Ishikawa (cell line): ENCODE measurements at regions not wholly inside any gene's neighbourhood (a gene's known extent, or its start where the extent isn't known, plus 50 kb on each side); places are given as distances from the start of the nearest gene placed in this dataset.

ENCODE experiments used
- CEBPB ChIP-seq: IDR thresholded peaks from 2 replicates; pipeline ENCODE4 v1.6.1; 2012
- CREB1 ChIP-seq: IDR thresholded peaks from 2 replicates; pipeline ENCODE4 v1.6.1; 2012; ENCODE audit warnings: low read depth
- EGR1 ChIP-seq: IDR thresholded peaks from 2 replicates; pipeline ENCODE4 v1.6.1; 2012
- EP300 ChIP-seq: IDR thresholded peaks from 2 replicates; pipeline ENCODE4 v1.6.1; 2012; ENCODE audit warnings: borderline replicate concordance
- FOXM1 ChIP-seq: IDR thresholded peaks from 2 replicates; pipeline ENCODE4 v1.6.1; 2012; ENCODE audit warnings: low read depth, borderline replicate concordance
- NFIC ChIP-seq: IDR thresholded peaks from 2 replicates; pipeline ENCODE4 v1.6.1; 2012
- RAD21 ChIP-seq: IDR thresholded peaks from 2 replicates; pipeline ENCODE4 v1.6.1; 2012; ENCODE audit warnings: low read depth
- TAF1 ChIP-seq: IDR thresholded peaks from 2 replicates; pipeline ENCODE4 v1.6.1; 2012; ENCODE audit warnings: low read depth, mild to moderate bottlenecking
- TCF12 ChIP-seq: IDR thresholded peaks from 2 replicates; pipeline ENCODE4 v1.6.1; 2012; ENCODE audit warnings: low read depth
- TEAD4 ChIP-seq: IDR thresholded peaks from 2 replicates; pipeline ENCODE4 v1.6.1; 2012
- YY1 ChIP-seq: IDR thresholded peaks from 2 replicates; pipeline ENCODE4 v1.6.1; 2012; ENCODE audit warnings: low read depth
- ZBTB7A ChIP-seq: IDR thresholded peaks from 2 replicates; pipeline ENCODE4 v1.6.1; 2012; ENCODE audit warnings: low read depth
- TF ChIP-seq, protein P1 (sequence below): IDR thresholded peaks from 2 replicates; pipeline ENCODE4 v1.6.1; 2012
- TF ChIP-seq, protein P2 (sequence below): IDR thresholded peaks from 2 replicates; pipeline ENCODE4 v1.6.1; 2012
- TF ChIP-seq, protein P3 (sequence below): IDR thresholded peaks from 2 replicates; pipeline ENCODE4 v1.6.1; 2012; ENCODE audit warnings: low read depth, mild to moderate bottlenecking

DNA sequence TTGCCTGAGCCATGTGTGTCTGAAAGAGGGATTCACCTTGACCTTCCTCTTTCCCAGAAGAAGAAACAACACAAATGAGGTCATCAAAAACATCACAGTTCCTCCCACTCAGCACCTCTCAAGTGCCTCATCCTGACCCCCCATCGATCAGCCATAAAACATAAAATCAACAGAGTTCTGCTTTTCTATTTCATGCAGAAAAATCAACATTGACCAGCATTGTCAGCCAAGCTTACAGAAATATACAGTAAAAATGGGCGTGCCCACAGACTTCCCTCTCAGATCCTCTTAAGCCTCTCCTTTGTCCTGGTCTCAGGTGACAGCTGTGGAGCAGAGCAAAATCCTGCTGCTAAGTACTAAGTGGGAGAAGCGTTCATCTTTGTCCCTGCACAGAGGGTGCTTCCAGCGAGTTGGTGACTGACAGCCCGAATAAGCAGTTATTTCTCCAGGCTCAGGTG, 213.3 kb downstream of the OLFM4 start:
- no peak for TF ChIP-seq TAF1
- TF ChIP-seq, protein P1, sequence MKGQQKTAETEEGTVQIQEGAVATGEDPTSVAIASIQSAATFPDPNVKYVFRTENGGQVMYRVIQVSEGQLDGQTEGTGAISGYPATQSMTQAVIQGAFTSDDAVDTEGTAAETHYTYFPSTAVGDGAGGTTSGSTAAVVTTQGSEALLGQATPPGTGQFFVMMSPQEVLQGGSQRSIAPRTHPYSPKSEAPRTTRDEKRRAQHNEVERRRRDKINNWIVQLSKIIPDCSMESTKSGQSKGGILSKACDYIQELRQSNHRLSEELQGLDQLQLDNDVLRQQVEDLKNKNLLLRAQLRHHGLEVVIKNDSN, result no peak
- TF ChIP-seq FOXM1, result no peak
- TF ChIP-seq, protein P2, sequence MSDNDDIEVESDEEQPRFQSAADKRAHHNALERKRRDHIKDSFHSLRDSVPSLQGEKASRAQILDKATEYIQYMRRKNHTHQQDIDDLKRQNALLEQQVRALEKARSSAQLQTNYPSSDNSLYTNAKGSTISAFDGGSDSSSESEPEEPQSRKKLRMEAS, result no peak
- no peak for TF ChIP-seq NFIC
- TF ChIP-seq CEBPB, result no peak
- no peak for TF ChIP-seq TEAD4
- no peak for TF ChIP-seq TCF12
- no peak for TF ChIP-seq EP300
- TF ChIP-seq CREB1, result no peak
- no peak for TF ChIP-seq EGR1
- no peak for TF ChIP-seq YY1
- TF ChIP-seq, protein P3, sequence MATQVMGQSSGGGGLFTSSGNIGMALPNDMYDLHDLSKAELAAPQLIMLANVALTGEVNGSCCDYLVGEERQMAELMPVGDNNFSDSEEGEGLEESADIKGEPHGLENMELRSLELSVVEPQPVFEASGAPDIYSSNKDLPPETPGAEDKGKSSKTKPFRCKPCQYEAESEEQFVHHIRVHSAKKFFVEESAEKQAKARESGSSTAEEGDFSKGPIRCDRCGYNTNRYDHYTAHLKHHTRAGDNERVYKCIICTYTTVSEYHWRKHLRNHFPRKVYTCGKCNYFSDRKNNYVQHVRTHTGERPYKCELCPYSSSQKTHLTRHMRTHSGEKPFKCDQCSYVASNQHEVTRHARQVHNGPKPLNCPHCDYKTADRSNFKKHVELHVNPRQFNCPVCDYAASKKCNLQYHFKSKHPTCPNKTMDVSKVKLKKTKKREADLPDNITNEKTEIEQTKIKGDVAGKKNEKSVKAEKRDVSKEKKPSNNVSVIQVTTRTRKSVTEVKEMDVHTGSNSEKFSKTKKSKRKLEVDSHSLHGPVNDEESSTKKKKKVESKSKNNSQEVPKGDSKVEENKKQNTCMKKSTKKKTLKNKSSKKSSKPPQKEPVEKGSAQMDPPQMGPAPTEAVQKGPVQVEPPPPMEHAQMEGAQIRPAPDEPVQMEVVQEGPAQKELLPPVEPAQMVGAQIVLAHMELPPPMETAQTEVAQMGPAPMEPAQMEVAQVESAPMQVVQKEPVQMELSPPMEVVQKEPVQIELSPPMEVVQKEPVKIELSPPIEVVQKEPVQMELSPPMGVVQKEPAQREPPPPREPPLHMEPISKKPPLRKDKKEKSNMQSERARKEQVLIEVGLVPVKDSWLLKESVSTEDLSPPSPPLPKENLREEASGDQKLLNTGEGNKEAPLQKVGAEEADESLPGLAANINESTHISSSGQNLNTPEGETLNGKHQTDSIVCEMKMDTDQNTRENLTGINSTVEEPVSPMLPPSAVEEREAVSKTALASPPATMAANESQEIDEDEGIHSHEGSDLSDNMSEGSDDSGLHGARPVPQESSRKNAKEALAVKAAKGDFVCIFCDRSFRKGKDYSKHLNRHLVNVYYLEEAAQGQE, result no peak
- TF ChIP-seq RAD21, result no peak
- no peak for TF ChIP-seq ZBTB7A

DNA sequence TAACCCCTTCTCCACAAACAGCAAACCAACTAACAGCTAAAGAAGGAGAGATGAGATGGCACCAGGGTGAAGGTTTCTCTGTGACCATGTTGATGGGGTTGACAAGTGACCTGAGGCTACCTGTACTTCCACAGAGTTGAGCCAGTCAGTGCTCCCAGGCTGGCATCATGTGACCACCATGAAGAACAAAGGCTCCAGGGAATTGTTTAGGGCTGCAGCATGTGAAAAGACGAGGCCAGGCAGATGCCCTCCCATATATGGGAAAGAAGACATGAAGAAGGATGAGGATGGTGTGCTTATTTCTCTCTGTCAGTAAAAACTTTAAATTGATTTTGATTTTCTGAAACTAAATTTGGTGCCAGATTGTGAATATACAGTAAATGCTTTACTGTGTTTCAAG, 220.6 kb downstream of the OLFM4 start:
- TF ChIP-seq TEAD4 (no peak), CEBPB (no peak), CREB1 (no peak), EGR1 (no peak), YY1 (no peak), TAF1 (no peak), EP300 (no peak), NFIC (no peak), ZBTB7A (no peak)
- TF ChIP-seq, protein P3, result no peak

DNA sequence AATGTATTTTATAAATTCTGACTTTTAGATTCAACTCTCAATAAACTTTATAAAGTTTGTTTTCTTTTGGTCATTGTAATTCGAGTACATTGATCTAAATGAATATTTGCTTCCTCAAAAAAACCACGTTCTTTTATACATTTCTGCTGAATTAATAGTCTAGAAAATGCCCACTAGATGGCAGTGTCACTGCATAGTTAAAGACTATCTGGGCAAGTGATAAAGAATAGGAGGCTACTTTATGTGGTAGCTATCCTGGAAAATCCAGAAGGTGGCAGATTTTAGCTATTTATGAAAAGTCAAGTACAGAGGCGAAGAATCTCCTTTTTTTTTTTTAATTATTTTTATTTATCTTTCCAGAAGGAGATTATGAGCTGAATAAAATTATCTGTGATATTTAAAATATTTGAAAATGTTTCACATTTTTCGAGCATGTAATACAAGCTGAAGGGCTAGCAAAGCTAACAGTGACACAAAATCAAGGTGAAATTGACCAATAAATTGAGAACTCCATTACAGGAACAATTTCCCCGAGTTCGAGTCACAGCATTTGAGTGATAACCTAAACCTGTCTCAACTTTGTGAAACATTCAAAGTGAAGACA, 221.8 kb downstream of the OLFM4 start:
- TF ChIP-seq RAD21 (peak; percentile 78), CEBPB (no peak), ZBTB7A (no peak), EGR1 (no peak)
- TF ChIP-seq, protein P1, result no peak

DNA sequence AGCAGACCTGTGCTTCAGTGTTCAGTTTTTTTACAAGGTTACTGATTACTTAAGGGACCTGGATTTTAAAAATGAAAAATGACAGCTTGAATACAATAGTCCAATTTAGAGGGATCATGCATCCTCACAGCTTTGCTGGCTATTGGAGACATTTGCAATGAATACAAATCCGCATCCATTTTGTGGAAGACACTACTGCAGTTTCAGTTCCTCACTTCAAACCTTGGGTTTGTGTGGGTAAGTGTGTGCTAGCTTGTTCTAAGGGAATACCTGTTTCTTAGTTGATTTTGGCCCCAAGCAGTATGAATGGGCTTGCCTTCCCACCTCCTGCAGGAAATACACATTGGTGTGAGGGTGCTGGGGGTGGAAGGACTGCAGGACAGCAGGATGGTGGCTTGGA, 222.4 kb downstream of the OLFM4 start:
- no peak for TF ChIP-seq TCF12
- no peak for TF ChIP-seq FOXM1
- TF ChIP-seq RAD21, result no peak
- TF ChIP-seq CEBPB, result no peak
- TF ChIP-seq NFIC, result no peak
- no peak for TF ChIP-seq ZBTB7A
- no peak for TF ChIP-seq EP300
- TF ChIP-seq, protein P3, result no peak
- no peak for TF ChIP-seq CREB1
- TF ChIP-seq TAF1, result no peak
- TF ChIP-seq EGR1, result no peak
- TF ChIP-seq YY1, result no peak
- TF ChIP-seq, protein P1, result no peak
- no peak for TF ChIP-seq TEAD4
- TF ChIP-seq, protein P2, result no peak

DNA sequence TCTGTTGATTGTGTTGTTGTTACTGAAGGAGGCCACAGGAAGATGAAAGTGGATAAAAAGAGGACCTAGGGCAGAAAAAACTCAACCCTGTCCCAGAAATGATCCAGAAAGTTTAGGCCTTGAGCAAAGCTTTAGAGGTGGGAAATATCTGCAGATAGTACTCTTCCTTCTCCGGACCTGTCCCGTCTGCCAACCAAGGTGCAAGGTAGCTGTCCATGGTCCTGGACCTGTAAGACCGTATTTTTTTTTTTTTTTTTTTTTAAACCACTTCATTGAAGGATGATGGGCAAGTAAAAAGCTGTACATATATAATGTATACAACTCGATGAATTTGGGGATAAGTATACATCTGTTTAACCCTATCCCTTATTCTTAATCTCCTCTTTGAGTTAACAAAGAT, 225.9 kb downstream of the OLFM4 start:
- TF ChIP-seq CEBPB, result no peak
- TF ChIP-seq, protein P3, result peak; percentile 88
- TF ChIP-seq CREB1, result no peak
- TF ChIP-seq, protein P1, result no peak
- TF ChIP-seq, protein P2, result no peak
- TF ChIP-seq TCF12, result no peak
- TF ChIP-seq EGR1, result no peak
- no peak for TF ChIP-seq ZBTB7A
